SK-N-SH treated with all-trans-retinoic acid at 6 μM for 48 hours (cell line): ENCODE measurements at regions not wholly inside any gene's neighbourhood (a gene's known extent, or its start where the extent isn't known, plus 50 kb on each side); places are given as distances from the start of the nearest gene placed in this dataset.
A peak's percentile ranks its signal among the peaks of the same experiment; 100 is the strongest.

Experiments
- ATAC-seq: fragments of 200-7000 bp; cut with Tn5 transposase; 3 replicates; pipeline ENCODE4 v1.9.1; 2020; ENCODE audit warnings: mild to moderate bottlenecking, moderate library complexity
- ARNTL ChIP-seq: fragments of 450-650 bp; formaldehyde crosslinking; IDR thresholded peaks from 2 replicates; pipeline ENCODE4 v1.5.0; 2020; ENCODE audit warnings: low read depth, mild to moderate bottlenecking, moderate library complexity, borderline replicate concordance
- BACH2 ChIP-seq: fragments of 250-450 bp; sonication (Bioruptor Pico); IDR thresholded peaks from 2 replicates; pipeline ENCODE4 v1.9.0; 2021; ENCODE audit warnings: mild to moderate bottlenecking, borderline replicate concordance
- CSRNP3 ChIP-seq: fragments of 250-450 bp; sonication (Bioruptor Pico); IDR thresholded peaks from 2 replicates; pipeline ENCODE4 v1.5.1; 2021; ENCODE audit warnings: mild to moderate bottlenecking, moderate library complexity
- ESRRG ChIP-seq: fragments of 250-450 bp; sonication (Bioruptor Pico); IDR thresholded peaks from 2 replicates; pipeline ENCODE4 v1.6.1; 2021; ENCODE audit warnings: mild to moderate bottlenecking
- GLIS3 ChIP-seq: fragments of 250-450 bp; sonication (Bioruptor Pico); IDR thresholded peaks from 2 replicates; pipeline ENCODE4 v1.5.0; 2020; ENCODE audit warnings: mild to moderate bottlenecking, moderate library complexity
- ISL1 ChIP-seq: fragments of 250-450 bp; sonication (Bioruptor Pico); IDR thresholded peaks from 2 replicates; pipeline ENCODE4 v2.1.2; 2022; ENCODE audit warnings: mild to moderate bottlenecking, moderate library complexity
- OSR1 ChIP-seq: fragments of 250-450 bp; sonication (Bioruptor Pico); IDR thresholded peaks from 2 replicates; pipeline ENCODE4 v1.8.0; 2022; ENCODE audit warnings: moderate library complexity, mild to moderate bottlenecking, inconsistent platforms
- PPARA ChIP-seq: fragments of 250-450 bp; sonication (Bioruptor Pico); IDR thresholded peaks from 2 replicates; pipeline ENCODE4 v1.5.0; 2020; ENCODE audit warnings: mild to moderate bottlenecking, borderline replicate concordance
- RARB ChIP-seq: fragments of 250-450 bp; sonication (Bioruptor Pico); IDR thresholded peaks from 2 replicates; pipeline ENCODE4 v1.8.0; 2021; ENCODE audit warnings: mild to moderate bottlenecking, moderate library complexity
- SNAI2 ChIP-seq: fragments of 250-450 bp; sonication (Bioruptor Pico); IDR thresholded peaks from 2 replicates; pipeline ENCODE4 v1.5.0; 2020; ENCODE audit warnings: mild to moderate bottlenecking, moderate library complexity
- TCF4 ChIP-seq: fragments of 250-450 bp; sonication (Bioruptor Pico); IDR thresholded peaks from 2 replicates; pipeline ENCODE4 v1.8.0; 2021; ENCODE audit warnings: mild to moderate bottlenecking, moderate library complexity, borderline replicate concordance
- TOX ChIP-seq: fragments of 250-450 bp; sonication (Bioruptor Pico); IDR thresholded peaks from 2 replicates; pipeline ENCODE4 v1.8.0; 2021; ENCODE audit warnings: mild to moderate bottlenecking, moderate library complexity, borderline replicate concordance
- ZC3H10 ChIP-seq: fragments of 250-450 bp; sonication (Bioruptor Pico); IDR thresholded peaks from 2 replicates; pipeline ENCODE4 v1.5.1; 2021; ENCODE audit warnings: mild to moderate bottlenecking, moderate library complexity
- ZFP3 ChIP-seq: fragments of 250-450 bp; sonication (Bioruptor Pico); IDR thresholded peaks from 2 replicates; pipeline ENCODE4 v1.5.0; 2020; ENCODE audit warnings: mild to moderate bottlenecking, moderate library complexity
- ZFP30 ChIP-seq: fragments of 450-650 bp; formaldehyde crosslinking; IDR thresholded peaks from 2 replicates; pipeline ENCODE4 v1.5.0; 2022; ENCODE audit warnings: mild to moderate bottlenecking, moderate library complexity
- ZNF70 ChIP-seq: fragments of 450-650 bp; formaldehyde crosslinking; IDR thresholded peaks from 2 replicates; pipeline ENCODE4 v1.5.0; 2020; ENCODE audit warnings: mild to moderate bottlenecking, moderate library complexity
- TF ChIP-seq, protein P1 (sequence below): fragments of 250-450 bp; sonication (Bioruptor Pico); IDR thresholded peaks from 2 replicates; pipeline ENCODE4 v1.5.0; 2020; ENCODE audit warnings: mild to moderate bottlenecking, moderate library complexity
- TF ChIP-seq, protein P2 (sequence below): fragments of 250-450 bp; sonication (Bioruptor Pico); IDR thresholded peaks from 2 replicates; pipeline ENCODE4 v1.8.0; 2020; ENCODE audit warnings: mild to moderate bottlenecking, moderate library complexity, borderline replicate concordance
- TF ChIP-seq, protein P3 (sequence below): fragments of 250-450 bp; sonication (Bioruptor Pico); IDR thresholded peaks from 2 replicates; pipeline ENCODE4 v1.8.0; 2021; ENCODE audit warnings: low read depth, mild to moderate bottlenecking, moderate library complexity, borderline replicate concordance
- TF ChIP-seq, protein P4 (sequence below): fragments of 250-450 bp; sonication (Bioruptor Pico); IDR thresholded peaks from 2 replicates; pipeline ENCODE4 v1.5.1; 2020; ENCODE audit warnings: low read depth, mild to moderate bottlenecking, moderate library complexity

- TF ChIP-seq ARNTL (CRISPR knock-in tag): no peak
- TF ChIP-seq ZFP30 (CRISPR knock-in tag): no peak
- no peak for TF ChIP-seq SNAI2
- TF ChIP-seq ZNF70 (CRISPR knock-in tag): no peak
- TF ChIP-seq RARB (CRISPR knock-in tag): no peak
- no peak for ATAC-seq
These were observed 574.5 kb upstream of the TLE4 start for GRCh38 chr9:78997296-78997695.

DNA sequence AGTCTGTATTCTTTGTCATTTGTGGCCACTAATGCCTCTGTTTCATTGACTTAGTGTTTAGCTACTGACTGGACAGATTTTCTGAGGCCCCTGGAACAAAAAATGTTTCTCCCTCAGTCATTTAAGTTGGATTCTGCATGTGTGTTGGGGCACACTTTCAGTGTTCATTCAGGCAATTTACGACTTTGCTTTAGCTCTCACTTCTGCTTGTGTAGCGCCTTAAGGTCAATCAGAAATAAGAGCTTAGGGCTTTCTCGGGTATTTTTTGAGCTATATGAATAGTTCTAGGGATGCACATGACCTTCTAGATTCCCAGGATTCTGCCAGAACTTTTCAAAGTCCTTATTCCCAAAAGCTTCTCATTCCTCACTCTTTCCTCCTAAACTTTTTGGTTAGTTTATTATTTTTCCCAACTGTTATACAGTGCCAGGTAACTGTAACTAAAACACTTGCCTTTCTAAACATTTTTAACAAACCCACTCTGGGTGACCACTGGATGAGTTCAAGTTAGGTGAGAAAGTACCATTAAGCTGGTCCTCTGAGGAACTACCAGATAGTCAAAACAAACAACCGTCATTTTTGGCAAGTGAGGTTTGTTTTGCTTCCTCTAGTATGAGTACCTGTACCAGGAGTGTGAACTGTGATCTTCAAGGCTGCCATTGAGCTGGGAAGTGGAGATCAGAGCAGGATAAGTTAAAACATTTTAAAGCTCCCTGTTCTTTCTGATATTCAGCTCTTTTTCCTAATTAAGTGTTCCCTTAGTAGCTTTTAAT, 571.3 kb upstream of the TLE4 start:
- TF ChIP-seq BACH2 (CRISPR knock-in tag) (no peak), ESRRG (no peak), CSRNP3 (CRISPR knock-in tag) (no peak), ZFP30 (CRISPR knock-in tag) (no peak), RARB (CRISPR knock-in tag) (no peak), OSR1 (no peak), ISL1 (CRISPR knock-in tag) (no peak), SNAI2 (no peak), GLIS3 (no peak), ZC3H10 (CRISPR knock-in tag) (no peak), ARNTL (CRISPR knock-in tag) (no peak), TCF4 (CRISPR knock-in tag) (no peak)
- TF ChIP-seq, protein P1, sequence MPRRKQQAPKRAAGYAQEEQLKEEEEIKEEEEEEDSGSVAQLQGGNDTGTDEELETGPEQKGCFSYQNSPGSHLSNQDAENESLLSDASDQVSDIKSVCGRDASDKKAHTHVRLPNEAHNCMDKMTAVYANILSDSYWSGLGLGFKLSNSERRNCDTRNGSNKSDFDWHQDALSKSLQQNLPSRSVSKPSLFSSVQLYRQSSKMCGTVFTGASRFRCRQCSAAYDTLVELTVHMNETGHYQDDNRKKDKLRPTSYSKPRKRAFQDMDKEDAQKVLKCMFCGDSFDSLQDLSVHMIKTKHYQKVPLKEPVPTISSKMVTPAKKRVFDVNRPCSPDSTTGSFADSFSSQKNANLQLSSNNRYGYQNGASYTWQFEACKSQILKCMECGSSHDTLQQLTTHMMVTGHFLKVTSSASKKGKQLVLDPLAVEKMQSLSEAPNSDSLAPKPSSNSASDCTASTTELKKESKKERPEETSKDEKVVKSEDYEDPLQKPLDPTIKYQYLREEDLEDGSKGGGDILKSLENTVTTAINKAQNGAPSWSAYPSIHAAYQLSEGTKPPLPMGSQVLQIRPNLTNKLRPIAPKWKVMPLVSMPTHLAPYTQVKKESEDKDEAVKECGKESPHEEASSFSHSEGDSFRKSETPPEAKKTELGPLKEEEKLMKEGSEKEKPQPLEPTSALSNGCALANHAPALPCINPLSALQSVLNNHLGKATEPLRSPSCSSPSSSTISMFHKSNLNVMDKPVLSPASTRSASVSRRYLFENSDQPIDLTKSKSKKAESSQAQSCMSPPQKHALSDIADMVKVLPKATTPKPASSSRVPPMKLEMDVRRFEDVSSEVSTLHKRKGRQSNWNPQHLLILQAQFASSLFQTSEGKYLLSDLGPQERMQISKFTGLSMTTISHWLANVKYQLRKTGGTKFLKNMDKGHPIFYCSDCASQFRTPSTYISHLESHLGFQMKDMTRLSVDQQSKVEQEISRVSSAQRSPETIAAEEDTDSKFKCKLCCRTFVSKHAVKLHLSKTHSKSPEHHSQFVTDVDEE (CRISPR knock-in tag): no peak
- no peak for ATAC-seq

- ATAC-seq: no peak
These were observed 570.8 kb upstream of the TLE4 start for GRCh38 chr9:79001012-79001411.

DNA sequence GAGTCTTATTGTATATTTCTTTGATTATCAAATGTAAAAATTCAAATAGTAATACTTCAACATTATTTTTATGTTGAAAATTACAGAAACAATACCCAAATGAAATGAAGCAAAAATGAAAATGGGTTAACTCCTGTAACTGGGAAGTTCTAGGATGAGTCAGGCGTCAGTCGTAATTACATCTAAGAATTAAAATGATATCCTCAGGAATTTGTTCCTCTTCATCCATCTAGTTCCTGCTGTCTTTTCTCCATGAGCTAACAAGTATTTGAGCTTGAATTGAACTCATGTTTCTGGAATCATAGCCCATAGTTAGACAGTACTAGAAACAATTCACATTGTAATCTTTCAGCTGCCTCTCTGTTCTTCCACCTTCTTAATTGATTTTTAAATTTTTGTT, 568.3 kb upstream of the TLE4 start:
- ATAC-seq: peak; percentile 38
- TF ChIP-seq, protein P2, sequence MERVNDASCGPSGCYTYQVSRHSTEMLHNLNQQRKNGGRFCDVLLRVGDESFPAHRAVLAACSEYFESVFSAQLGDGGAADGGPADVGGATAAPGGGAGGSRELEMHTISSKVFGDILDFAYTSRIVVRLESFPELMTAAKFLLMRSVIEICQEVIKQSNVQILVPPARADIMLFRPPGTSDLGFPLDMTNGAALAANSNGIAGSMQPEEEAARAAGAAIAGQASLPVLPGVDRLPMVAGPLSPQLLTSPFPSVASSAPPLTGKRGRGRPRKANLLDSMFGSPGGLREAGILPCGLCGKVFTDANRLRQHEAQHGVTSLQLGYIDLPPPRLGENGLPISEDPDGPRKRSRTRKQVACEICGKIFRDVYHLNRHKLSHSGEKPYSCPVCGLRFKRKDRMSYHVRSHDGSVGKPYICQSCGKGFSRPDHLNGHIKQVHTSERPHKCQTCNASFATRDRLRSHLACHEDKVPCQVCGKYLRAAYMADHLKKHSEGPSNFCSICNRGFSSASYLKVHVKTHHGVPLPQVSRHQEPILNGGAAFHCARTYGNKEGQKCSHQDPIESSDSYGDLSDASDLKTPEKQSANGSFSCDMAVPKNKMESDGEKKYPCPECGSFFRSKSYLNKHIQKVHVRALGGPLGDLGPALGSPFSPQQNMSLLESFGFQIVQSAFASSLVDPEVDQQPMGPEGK (CRISPR knock-in tag): no peak
- TF ChIP-seq, protein P3, sequence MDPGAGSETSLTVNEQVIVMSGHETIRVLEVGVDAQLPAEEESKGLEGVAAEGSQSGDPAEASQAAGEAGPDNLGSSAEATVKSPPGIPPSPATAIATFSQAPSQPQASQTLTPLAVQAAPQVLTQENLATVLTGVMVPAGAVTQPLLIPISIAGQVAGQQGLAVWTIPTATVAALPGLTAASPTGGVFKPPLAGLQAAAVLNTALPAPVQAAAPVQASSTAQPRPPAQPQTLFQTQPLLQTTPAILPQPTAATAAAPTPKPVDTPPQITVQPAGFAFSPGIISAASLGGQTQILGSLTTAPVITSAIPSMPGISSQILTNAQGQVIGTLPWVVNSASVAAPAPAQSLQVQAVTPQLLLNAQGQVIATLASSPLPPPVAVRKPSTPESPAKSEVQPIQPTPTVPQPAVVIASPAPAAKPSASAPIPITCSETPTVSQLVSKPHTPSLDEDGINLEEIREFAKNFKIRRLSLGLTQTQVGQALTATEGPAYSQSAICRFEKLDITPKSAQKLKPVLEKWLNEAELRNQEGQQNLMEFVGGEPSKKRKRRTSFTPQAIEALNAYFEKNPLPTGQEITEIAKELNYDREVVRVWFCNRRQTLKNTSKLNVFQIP (CRISPR knock-in tag): no peak
- no peak for TF ChIP-seq ISL1 (CRISPR knock-in tag)

More at GRCh38 chr9:79001012-79001411, 570.8 kb upstream of the TLE4 start:
- TF ChIP-seq ESRRG (no peak), ARNTL (CRISPR knock-in tag) (no peak)
- TF ChIP-seq, all 23 proteins: peak for 0

GRCh38 chr9:79004032-79004431, 567.7 kb upstream of the TLE4 start:
- ATAC-seq: no peak
- TF ChIP-seq BACH2 (CRISPR knock-in tag) (no peak), PPARA (CRISPR knock-in tag) (no peak), TCF4 (CRISPR knock-in tag) (no peak), ZFP3 (CRISPR knock-in tag) (no peak), ZC3H10 (CRISPR knock-in tag) (no peak), GLIS3 (no peak), ZFP30 (CRISPR knock-in tag) (no peak), TOX (no peak)
- TF ChIP-seq, protein P3 (CRISPR knock-in tag): no peak
- TF ChIP-seq, protein P4, sequence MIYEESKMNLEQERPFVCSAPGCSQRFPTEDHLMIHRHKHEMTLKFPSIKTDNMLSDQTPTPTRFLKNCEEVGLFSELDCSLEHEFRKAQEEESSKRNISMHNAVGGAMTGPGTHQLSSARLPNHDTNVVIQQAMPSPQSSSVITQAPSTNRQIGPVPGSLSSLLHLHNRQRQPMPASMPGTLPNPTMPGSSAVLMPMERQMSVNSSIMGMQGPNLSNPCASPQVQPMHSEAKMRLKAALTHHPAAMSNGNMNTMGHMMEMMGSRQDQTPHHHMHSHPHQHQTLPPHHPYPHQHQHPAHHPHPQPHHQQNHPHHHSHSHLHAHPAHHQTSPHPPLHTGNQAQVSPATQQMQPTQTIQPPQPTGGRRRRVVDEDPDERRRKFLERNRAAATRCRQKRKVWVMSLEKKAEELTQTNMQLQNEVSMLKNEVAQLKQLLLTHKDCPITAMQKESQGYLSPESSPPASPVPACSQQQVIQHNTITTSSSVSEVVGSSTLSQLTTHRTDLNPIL (CRISPR knock-in tag): no peak
